PC-3 (cell line): ENCODE measurements at regions not wholly inside any gene's neighbourhood (a gene's known extent, or its start where the extent isn't known, plus 50 kb on each side); places are given as distances from the start of the nearest gene placed in this dataset.

Source experiments
- ATAC-seq: fragments of 200-7000 bp; cut with Tn5 transposase; 2 replicates; pipeline ENCODE4 v1.9.1; 2020; ENCODE audit warnings: mild to moderate bottlenecking, moderate library complexity
- BruUV-seq: library from RNA; stranded (reverse); fragments of 400-500 nt; replicated peaks from 2 replicates; lab custom pipeline; 2021; lab: Mats Ljungman, UMichigan
- CTCF ChIA-PET: fragments of 300-600 bp; sonication (Branson Sonifier 250); formaldehyde crosslinking; loops from one replicate; lab custom pipeline; 2022; ENCODE audit warnings: antibody characterized with exemption; lab: Charles Lee
- POLR2A ChIA-PET: fragments of 300-600 bp; sonication (Branson Sonifier 250); formaldehyde crosslinking; loops from one replicate; lab custom pipeline; 2022; ENCODE audit warnings: antibody characterized with exemption; ENCODE audit not compliant: unreplicated experiment; lab: Charles Lee
- DNase-seq: peaks from one replicate; pipeline ENCODE4 v3.0.0-alpha.2; 2015
- H2AFZ ChIP-seq: fragments of 300-600 bp; sonication (generic); 2 replicates; pipeline ENCODE4 v1.6.0; 2016; ENCODE audit warnings: antibody characterized with exemption, low read length
- H3F3A ChIP-seq: fragments of 300-600 bp; sonication (generic); one replicate; pipeline ENCODE4 v1.6.0; 2017; ENCODE audit warnings: antibody characterized with exemption, low read length, control low read depth, mild to moderate bottlenecking; ENCODE audit not compliant: unreplicated experiment
- H3K27ac ChIP-seq: fragments of 300-600 bp; sonication (generic); 2 replicates; pipeline ENCODE4 v1.5.1; 2016; ENCODE audit warnings: mild to moderate bottlenecking, low read length
- H3K27me3 ChIP-seq: fragments of 300-600 bp; sonication (generic); 2 replicates; pipeline ENCODE4 v1.6.1; 2016; ENCODE audit warnings: low read length, mixed read lengths
- H3K36me3 ChIP-seq: fragments of 300-600 bp; sonication (generic); 2 replicates; pipeline ENCODE4 v1.6.1; 2016; ENCODE audit warnings: low read depth, mixed run types, low read length, mixed read lengths
- H3K4me1 ChIP-seq: fragments of 300-600 bp; sonication (generic); 2 replicates; pipeline ENCODE4 v1.5.1; 2016; ENCODE audit warnings: low read length; ENCODE audit not compliant: insufficient read depth
- H3K4me2 ChIP-seq: fragments of 300-600 bp; sonication (generic); 2 replicates; pipeline ENCODE4 v1.6.0; 2016; ENCODE audit warnings: low read length
- H3K4me3 ChIP-seq: fragments of 300-600 bp; sonication (generic); 2 replicates; pipeline ENCODE4 v1.5.1; 2016; ENCODE audit warnings: mild to moderate bottlenecking, low read length, mixed read lengths
- H3K79me2 ChIP-seq: fragments of 300-600 bp; sonication (generic); 2 replicates; pipeline ENCODE4 v1.6.1; 2017; ENCODE audit warnings: low read length, mixed read lengths
- H3K9ac ChIP-seq: fragments of 300-600 bp; sonication (generic); 2 replicates; pipeline ENCODE4 v1.6.0; 2016; ENCODE audit warnings: mild to moderate bottlenecking, low read length
- H3K9me2 ChIP-seq: fragments of 300-600 bp; sonication (generic); replicated peaks from 2 replicates; pipeline ENCODE4 v1.6.1; 2016; ENCODE audit warnings: mixed run types, low read length, mixed read lengths
- H3K9me3 ChIP-seq: fragments of 300-600 bp; sonication (generic); 2 replicates; pipeline ENCODE4 v1.6.1; 2016; ENCODE audit warnings: low read length, mixed read lengths
- H4K20me1 ChIP-seq: fragments of 300-600 bp; sonication (generic); 2 replicates; pipeline ENCODE4 v1.6.1; 2016; ENCODE audit warnings: low read length, mixed read lengths
- EZH2 ChIP-seq: fragments of 300-600 bp; sonication (generic); IDR thresholded peaks from one replicate; pipeline ENCODE4 v1.6.1; 2017; ENCODE audit warnings: antibody characterized with exemption, mild to moderate bottlenecking, low read length; ENCODE audit not compliant: unreplicated experiment
- EZH2phosphoT487 ChIP-seq: fragments of 300-600 bp; sonication (generic); IDR thresholded peaks from 2 replicates; pipeline ENCODE4 v1.6.1; 2018; ENCODE audit warnings: mild to moderate bottlenecking, antibody characterized with exemption, low read length, borderline replicate concordance
- intact Hi-C: fragments of 100-400 bp; cut with micrococcal nuclease; formaldehyde crosslinking; loops from 2 replicates; pipeline ENCODE4 v1.9.0; 2023
- TF ChIP-seq, protein P1 (sequence below): fragments of 300-600 bp; sonication (generic); conservative IDR thresholded peaks from 2 replicates; pipeline ENCODE4 v1.5.1; 2017; ENCODE audit warnings: antibody characterized with exemption, low read depth, mild to moderate bottlenecking, low read length

DNA sequence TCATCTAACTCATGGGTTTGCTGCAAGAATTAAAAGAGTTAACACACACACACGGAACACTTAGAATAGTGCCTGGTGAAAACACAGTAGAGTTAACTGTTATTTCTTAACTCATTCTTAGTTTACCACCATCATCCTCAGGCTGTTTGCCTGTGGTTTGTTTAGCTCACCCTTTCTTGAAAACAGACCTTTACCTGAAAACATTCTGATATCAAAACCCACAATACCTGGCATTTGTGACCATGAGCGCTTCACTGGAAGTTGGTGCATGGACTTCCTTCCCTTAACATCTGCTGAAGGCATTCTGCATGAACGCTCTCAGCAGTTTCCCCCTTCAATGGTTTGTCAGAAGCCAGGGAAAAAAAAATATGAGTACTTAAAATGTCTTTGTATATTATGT, 256.0 kb downstream of the ETS1 start:
- ChIA-PET POLR2A (no interaction called here), CTCF (interaction anchor here (0.6 kb wide), 1 partner anchor 9 kb away, joined by 4 read pairs; no protein-coding TSS in a partner anchor)
- intact Hi-C loops, result loop anchor here (10.0 kb wide), 1 partner anchor 163 kb away; no protein-coding TSS in a partner anchor
- BruUV-seq, result no TSS peak
- TF ChIP-seq, protein P1, sequence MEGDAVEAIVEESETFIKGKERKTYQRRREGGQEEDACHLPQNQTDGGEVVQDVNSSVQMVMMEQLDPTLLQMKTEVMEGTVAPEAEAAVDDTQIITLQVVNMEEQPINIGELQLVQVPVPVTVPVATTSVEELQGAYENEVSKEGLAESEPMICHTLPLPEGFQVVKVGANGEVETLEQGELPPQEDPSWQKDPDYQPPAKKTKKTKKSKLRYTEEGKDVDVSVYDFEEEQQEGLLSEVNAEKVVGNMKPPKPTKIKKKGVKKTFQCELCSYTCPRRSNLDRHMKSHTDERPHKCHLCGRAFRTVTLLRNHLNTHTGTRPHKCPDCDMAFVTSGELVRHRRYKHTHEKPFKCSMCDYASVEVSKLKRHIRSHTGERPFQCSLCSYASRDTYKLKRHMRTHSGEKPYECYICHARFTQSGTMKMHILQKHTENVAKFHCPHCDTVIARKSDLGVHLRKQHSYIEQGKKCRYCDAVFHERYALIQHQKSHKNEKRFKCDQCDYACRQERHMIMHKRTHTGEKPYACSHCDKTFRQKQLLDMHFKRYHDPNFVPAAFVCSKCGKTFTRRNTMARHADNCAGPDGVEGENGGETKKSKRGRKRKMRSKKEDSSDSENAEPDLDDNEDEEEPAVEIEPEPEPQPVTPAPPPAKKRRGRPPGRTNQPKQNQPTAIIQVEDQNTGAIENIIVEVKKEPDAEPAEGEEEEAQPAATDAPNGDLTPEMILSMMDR, result no peak
- TF ChIP-seq EZH2 (no peak), EZH2phosphoT487 (no peak)
- ATAC-seq, result no peak
- peaks cover 33% of the 10 kb centered on the region for H3K4me1 ChIP-seq
- H4K20me1 ChIP-seq, result no peaks in the 10 kb centered on the region
- H3F3A ChIP-seq, result peaks cover 6% of the 10 kb centered on the region
- DNase-seq, result no peak
- no peak overlapping the region for H2AFZ ChIP-seq
- H3K79me2 ChIP-seq, result no peaks in the 10 kb centered on the region
- H3K27ac ChIP-seq, result no peak overlapping the region
- H3K9me2 ChIP-seq, result no peaks in the 10 kb centered on the region
- no peak overlapping the region for H3K4me2 ChIP-seq
- no peaks in the 10 kb centered on the region for H3K9me3 ChIP-seq
- H3K9ac ChIP-seq, result no peak overlapping the region
- no peaks in the 10 kb centered on the region for H3K27me3 ChIP-seq
- H3K4me3 ChIP-seq, result no peak overlapping the region
- H3K36me3 ChIP-seq, result no peaks in the 10 kb centered on the region

DNA sequence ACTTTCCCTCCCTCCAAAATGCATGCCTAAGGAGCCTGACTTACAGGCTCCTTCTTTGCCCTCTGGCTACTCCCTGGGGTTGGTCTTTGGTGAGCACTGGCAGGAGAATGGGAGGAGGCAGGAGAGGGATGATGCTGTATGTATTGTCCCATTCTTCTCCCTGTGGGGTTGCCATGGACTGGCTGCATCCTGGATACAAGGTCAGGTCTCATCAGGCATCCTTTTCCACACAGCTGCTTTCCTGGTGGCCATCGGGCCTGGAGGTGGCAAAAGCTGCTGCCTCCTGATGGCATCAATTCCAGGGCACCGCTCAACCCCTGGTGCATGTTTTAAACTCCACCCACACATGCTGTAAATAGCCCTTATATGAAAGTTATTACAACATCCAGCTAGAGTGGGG, 257.2 kb downstream of the ETS1 start:
- POLR2A ChIA-PET, result no interaction called here
- H3K9ac ChIP-seq, result no peak overlapping the region
- H3F3A ChIP-seq, result peaks cover 4% of the 10 kb centered on the region
- peaks cover 21% of the 10 kb centered on the region for H3K4me1 ChIP-seq
- no peaks in the 10 kb centered on the region for H3K9me2 ChIP-seq
- H3K9me3 ChIP-seq, result no peaks in the 10 kb centered on the region
- H2AFZ ChIP-seq, result no peak overlapping the region
- TF ChIP-seq EZH2phosphoT487 (no peak), EZH2 (no peak)
- TF ChIP-seq, protein P1, result no peak
- no peak overlapping the region for H3K4me3 ChIP-seq
- no peaks in the 10 kb centered on the region for H4K20me1 ChIP-seq
- no TSS peak for BruUV-seq
- no peaks in the 10 kb centered on the region for H3K36me3 ChIP-seq
- H3K27me3 ChIP-seq, result no peaks in the 10 kb centered on the region
- ATAC-seq (no peak), DNase-seq (no peak)
- H3K4me2 ChIP-seq, result no peak overlapping the region
- CTCF ChIA-PET, result no interaction called here
- H3K79me2 ChIP-seq, result no peaks in the 10 kb centered on the region
- intact Hi-C loops, result loop anchor here (10.0 kb wide), 1 partner anchor 165 kb away; no protein-coding TSS in a partner anchor
- no peak overlapping the region for H3K27ac ChIP-seq

DNA sequence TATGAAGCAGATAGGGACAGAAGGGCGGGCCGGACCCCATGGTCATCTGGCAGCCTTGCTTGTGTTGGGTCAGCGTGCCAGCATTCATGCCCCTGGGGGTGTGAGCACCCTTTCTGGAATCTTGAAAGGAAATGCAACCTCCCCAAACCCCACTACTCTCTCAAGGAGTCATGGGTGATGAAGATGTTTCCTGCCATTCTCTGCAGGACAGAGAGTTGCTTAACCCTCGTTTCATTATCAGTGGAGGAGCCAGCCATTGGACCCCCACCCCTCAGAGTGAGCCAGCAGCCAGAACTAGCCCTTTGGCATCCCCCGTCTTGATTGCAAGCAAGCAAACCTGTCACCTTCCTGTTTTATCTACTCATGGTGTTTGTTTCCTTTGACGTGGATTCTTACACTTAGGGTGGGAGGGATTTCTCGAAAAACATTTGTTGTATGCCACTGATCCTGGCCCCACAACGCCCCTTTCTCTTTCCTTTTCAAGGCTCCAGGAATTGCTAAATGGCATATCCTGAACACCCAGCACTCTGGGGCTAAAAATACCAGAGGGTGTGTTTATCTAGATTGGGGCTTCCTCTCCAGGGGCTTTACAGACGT, 258.3 kb downstream of the ETS1 start:
- no peaks in the 10 kb centered on the region for H3F3A ChIP-seq
- no peak overlapping the region for H3K4me3 ChIP-seq
- DNase-seq (no peak), ATAC-seq (no peak)
- no peaks in the 10 kb centered on the region for H3K79me2 ChIP-seq
- H3K9ac ChIP-seq, result no peak overlapping the region
- H3K4me1 ChIP-seq, result peaks cover 11% of the 10 kb centered on the region
- no peak overlapping the region for H3K27ac ChIP-seq
- no peaks in the 10 kb centered on the region for H3K9me3 ChIP-seq
- intact Hi-C loops, result no loop called here
- no peaks in the 10 kb centered on the region for H3K36me3 ChIP-seq
- BruUV-seq, result no TSS peak
- TF ChIP-seq, protein P1, result no peak
- TF ChIP-seq EZH2, result no peak
- no peak for TF ChIP-seq EZH2phosphoT487
- H4K20me1 ChIP-seq, result no peaks in the 10 kb centered on the region
- no peaks in the 10 kb centered on the region for H3K27me3 ChIP-seq
- no peak overlapping the region for H3K4me2 ChIP-seq
- H3K9me2 ChIP-seq, result no peaks in the 10 kb centered on the region
- POLR2A ChIA-PET, result no interaction called here
- CTCF ChIA-PET, result no interaction called here
- H2AFZ ChIP-seq, result no peak overlapping the region
